MM.1S (cell line): ENCODE measurements at regions not wholly inside any gene's neighbourhood (a gene's known extent, or its start where the extent isn't known, plus 50 kb on each side); places are given as distances from the start of the nearest gene placed in this dataset.

Experiments used
- DNase-seq: peaks from one replicate; pipeline ENCODE4 v3.0.0-alpha.2; 2015
- H2AFZ ChIP-seq: fragments of 300-600 bp; sonication (generic); 2 replicates; pipeline ENCODE4 v1.6.0; 2016; ENCODE audit warnings: antibody characterized with exemption, low read length
- H3F3A ChIP-seq: fragments of 300-600 bp; sonication (generic); 2 replicates; pipeline ENCODE4 v1.6.1; 2016; ENCODE audit warnings: mild to moderate bottlenecking, antibody characterized with exemption, low read length, moderate library complexity, mixed read lengths; ENCODE audit not compliant: insufficient read depth
- H3K27ac ChIP-seq: fragments of 300-600 bp; sonication (generic); 2 replicates; pipeline ENCODE4 v1.5.1; 2016; ENCODE audit warnings: mild to moderate bottlenecking, low read length
- H3K27me3 ChIP-seq: fragments of 300-600 bp; sonication (generic); replicated peaks from 2 replicates; pipeline ENCODE4 v1.6.0; 2016; ENCODE audit warnings: low read length; ENCODE audit not compliant: insufficient read depth
- H3K36me3 ChIP-seq: fragments of 300-600 bp; sonication (generic); replicated peaks from 2 replicates; pipeline ENCODE4 v1.6.1; 2016; ENCODE audit warnings: mild to moderate bottlenecking, low read length, mixed read lengths; ENCODE audit not compliant: insufficient read depth
- H3K4me1 ChIP-seq: fragments of 300-600 bp; sonication (generic); 2 replicates; pipeline ENCODE4 v1.6.1; 2016; ENCODE audit warnings: low read length, mixed read lengths
- H3K4me2 ChIP-seq: fragments of 300-600 bp; sonication (generic); 2 replicates; pipeline ENCODE4 v1.6.0; 2016; ENCODE audit warnings: low read depth, low read length
- H3K4me3 ChIP-seq: fragments of 300-600 bp; sonication (generic); 2 replicates; pipeline ENCODE4 v1.5.1; 2016; ENCODE audit warnings: low read length, mixed read lengths
- H3K79me2 ChIP-seq: fragments of 300-600 bp; sonication (generic); 2 replicates; pipeline ENCODE4 v1.6.1; 2016; ENCODE audit warnings: mixed run types, low read length, mixed read lengths
- H3K9ac ChIP-seq: fragments of 300-600 bp; sonication (generic); 2 replicates; pipeline ENCODE4 v1.6.1; 2016; ENCODE audit warnings: low read length, mixed read lengths
- H3K9me2 ChIP-seq: fragments of 300-600 bp; sonication (generic); replicated peaks from 2 replicates; pipeline ENCODE4 v1.6.1; 2016; ENCODE audit warnings: mild to moderate bottlenecking, low read length, mixed read lengths; ENCODE audit not compliant: insufficient read depth
- H3K9me3 ChIP-seq: fragments of 300-600 bp; sonication (generic); replicated peaks from 2 replicates; pipeline ENCODE4 v1.6.1; 2016; ENCODE audit warnings: mild to moderate bottlenecking, low read length, mixed read lengths; ENCODE audit not compliant: insufficient read depth
- H4K20me1 ChIP-seq: fragments of 300-600 bp; sonication (generic); 2 replicates; pipeline ENCODE4 v1.6.1; 2016; ENCODE audit warnings: mild to moderate bottlenecking, low read length, moderate library complexity, mixed read lengths; ENCODE audit not compliant: insufficient read depth
- EZH2 ChIP-seq: fragments of 300-600 bp; sonication (generic); optimal IDR thresholded peaks from 2 replicates; pipeline ENCODE3; 2017; ENCODE audit warnings: low read depth, mild to moderate bottlenecking, antibody characterized with exemption, low read length, mixed read lengths
- EZH2phosphoT487 ChIP-seq: fragments of 300-600 bp; sonication (generic); IDR thresholded peaks from 2 replicates; pipeline ENCODE4 v1.6.1; 2018; ENCODE audit warnings: antibody characterized with exemption, low read length
- TF ChIP-seq, protein P1 (sequence below): fragments of 300-600 bp; sonication (generic); IDR thresholded peaks from 2 replicates; pipeline ENCODE4 v1.5.1; 2016; ENCODE audit warnings: antibody characterized with exemption, low read length, mixed read lengths

DNA sequence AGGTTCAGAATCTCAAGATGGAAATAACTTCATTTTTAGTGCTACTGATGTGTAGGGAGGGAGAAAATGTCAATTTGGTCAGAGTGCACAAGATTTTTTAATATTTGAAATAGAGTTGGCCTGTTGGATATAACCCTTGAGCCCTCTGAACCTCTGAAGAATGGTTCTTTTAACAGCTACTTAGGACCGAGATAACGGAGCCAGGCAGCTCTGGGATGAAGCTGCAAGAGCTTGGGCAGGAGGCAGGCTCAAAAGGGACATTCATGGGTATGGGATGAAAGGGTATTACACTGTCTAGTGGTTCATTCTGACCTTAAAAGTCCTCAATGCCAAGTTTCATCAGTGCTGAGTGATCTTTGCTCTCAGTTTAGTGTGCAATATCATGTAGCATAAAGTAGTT, 111.4 kb upstream of the CPHXL start:
- Histone ChIP-seq H3K9ac (no peak overlapping the region), H3K4me2 (no peak overlapping the region), H3K27me3 (no peaks in the 10 kb centered on the region), H3K9me3 (no peaks in the 10 kb centered on the region), H3K4me3 (no peak overlapping the region), H3K79me2 (no peaks in the 10 kb centered on the region), H3K36me3 (no peaks in the 10 kb centered on the region), H4K20me1 (no peaks in the 10 kb centered on the region), H3K9me2 (no peaks in the 10 kb centered on the region), H3K4me1 (no peaks in the 10 kb centered on the region), H3F3A (no peaks in the 10 kb centered on the region), H3K27ac (no peak overlapping the region), H2AFZ (no peak overlapping the region)
- no peak for DNase-seq
- TF ChIP-seq EZH2phosphoT487 (no peak), EZH2 (no peak)
- TF ChIP-seq, protein P1, sequence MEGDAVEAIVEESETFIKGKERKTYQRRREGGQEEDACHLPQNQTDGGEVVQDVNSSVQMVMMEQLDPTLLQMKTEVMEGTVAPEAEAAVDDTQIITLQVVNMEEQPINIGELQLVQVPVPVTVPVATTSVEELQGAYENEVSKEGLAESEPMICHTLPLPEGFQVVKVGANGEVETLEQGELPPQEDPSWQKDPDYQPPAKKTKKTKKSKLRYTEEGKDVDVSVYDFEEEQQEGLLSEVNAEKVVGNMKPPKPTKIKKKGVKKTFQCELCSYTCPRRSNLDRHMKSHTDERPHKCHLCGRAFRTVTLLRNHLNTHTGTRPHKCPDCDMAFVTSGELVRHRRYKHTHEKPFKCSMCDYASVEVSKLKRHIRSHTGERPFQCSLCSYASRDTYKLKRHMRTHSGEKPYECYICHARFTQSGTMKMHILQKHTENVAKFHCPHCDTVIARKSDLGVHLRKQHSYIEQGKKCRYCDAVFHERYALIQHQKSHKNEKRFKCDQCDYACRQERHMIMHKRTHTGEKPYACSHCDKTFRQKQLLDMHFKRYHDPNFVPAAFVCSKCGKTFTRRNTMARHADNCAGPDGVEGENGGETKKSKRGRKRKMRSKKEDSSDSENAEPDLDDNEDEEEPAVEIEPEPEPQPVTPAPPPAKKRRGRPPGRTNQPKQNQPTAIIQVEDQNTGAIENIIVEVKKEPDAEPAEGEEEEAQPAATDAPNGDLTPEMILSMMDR: no peak

GRCh38 chr16:75841517-75841916, 115.2 kb upstream of the CPHXL start:
- Histone ChIP-seq H3K9me3 (no peaks in the 10 kb centered on the region), H3K27me3 (no peaks in the 10 kb centered on the region), H3K79me2 (no peaks in the 10 kb centered on the region)

GRCh38 chr16:75847172-75847571, 120.9 kb upstream of the CPHXL start:
- no peak overlapping the region for H3K27ac ChIP-seq
- H3K36me3 ChIP-seq: no peaks in the 10 kb centered on the region
- TF ChIP-seq EZH2phosphoT487: no peak
- TF ChIP-seq, protein P1: no peak
- TF ChIP-seq EZH2: no peak
- no peaks in the 10 kb centered on the region for H3K27me3 ChIP-seq
- no peak overlapping the region for H3K9ac ChIP-seq
- no peaks in the 10 kb centered on the region for H3K9me2 ChIP-seq
- H3F3A ChIP-seq: no peaks in the 10 kb centered on the region
- H3K9me3 ChIP-seq: no peaks in the 10 kb centered on the region
- no peaks in the 10 kb centered on the region for H3K79me2 ChIP-seq
- no peak for DNase-seq
- H2AFZ ChIP-seq: no peak overlapping the region
- no peak overlapping the region for H3K4me2 ChIP-seq
- no peaks in the 10 kb centered on the region for H3K4me1 ChIP-seq
- no peaks in the 10 kb centered on the region for H4K20me1 ChIP-seq
- no peak overlapping the region for H3K4me3 ChIP-seq

More at GRCh38 chr16:75841517-75841916, 115.2 kb upstream of the CPHXL start:
- TF ChIP-seq, protein P1: no peak
- TF ChIP-seq EZH2phosphoT487: no peak
- Histone ChIP-seq H2AFZ (no peak overlapping the region), H3K4me2 (no peak overlapping the region), H3K36me3 (no peaks in the 10 kb centered on the region), H3K4me1 (no peaks in the 10 kb centered on the region), H3K4me3 (no peak overlapping the region), H3K27ac (no peak overlapping the region), H3K9ac (no peak overlapping the region), H3K9me2 (no peaks in the 10 kb centered on the region), H4K20me1 (no peaks in the 10 kb centered on the region), H3F3A (no peaks in the 10 kb centered on the region)
- DNase-seq: no peak
